ENCODE measurements at regions not wholly inside any gene's neighbourhood (a gene's known extent, or its start where the extent isn't known, plus 50 kb on each side); places are given as distances from the start of the nearest gene placed in this dataset.

DNA sequence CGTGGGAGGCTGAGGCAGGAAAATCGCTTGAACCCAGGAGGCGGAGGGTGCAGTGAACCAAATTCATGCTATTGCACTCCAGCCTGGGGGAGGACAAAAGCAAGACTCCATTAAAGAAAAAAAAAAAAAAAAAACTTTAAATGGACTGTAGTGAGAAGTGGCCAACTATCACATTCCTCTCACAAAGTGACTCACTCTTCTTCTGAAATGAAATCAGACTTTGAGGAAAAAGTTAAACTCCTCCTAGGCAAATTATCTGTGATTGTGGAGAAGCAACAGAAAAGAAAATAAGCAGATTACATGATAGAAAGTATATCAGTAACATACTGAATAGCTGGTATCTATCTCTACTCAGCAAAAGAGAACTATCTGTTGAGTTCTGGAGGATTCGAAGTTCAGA, 234.3 kb upstream of the PHF14 start:
- TF ChIP-seq MYC (IDR thresholded peaks at IDR 0.05; ENCODE audit: low read depth, low read length) (no peak), POLR2A (IDR thresholded peaks at IDR 0.05; ENCODE audit: extremely low read depth, insufficient read length) (no peak)
- TF ChIP-seq, protein P1, sequence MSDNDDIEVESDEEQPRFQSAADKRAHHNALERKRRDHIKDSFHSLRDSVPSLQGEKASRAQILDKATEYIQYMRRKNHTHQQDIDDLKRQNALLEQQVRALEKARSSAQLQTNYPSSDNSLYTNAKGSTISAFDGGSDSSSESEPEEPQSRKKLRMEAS (IDR thresholded peaks at IDR 0.05; ENCODE audit: low read depth, low read length): no peak
- TF ChIP-seq, protein P2, sequence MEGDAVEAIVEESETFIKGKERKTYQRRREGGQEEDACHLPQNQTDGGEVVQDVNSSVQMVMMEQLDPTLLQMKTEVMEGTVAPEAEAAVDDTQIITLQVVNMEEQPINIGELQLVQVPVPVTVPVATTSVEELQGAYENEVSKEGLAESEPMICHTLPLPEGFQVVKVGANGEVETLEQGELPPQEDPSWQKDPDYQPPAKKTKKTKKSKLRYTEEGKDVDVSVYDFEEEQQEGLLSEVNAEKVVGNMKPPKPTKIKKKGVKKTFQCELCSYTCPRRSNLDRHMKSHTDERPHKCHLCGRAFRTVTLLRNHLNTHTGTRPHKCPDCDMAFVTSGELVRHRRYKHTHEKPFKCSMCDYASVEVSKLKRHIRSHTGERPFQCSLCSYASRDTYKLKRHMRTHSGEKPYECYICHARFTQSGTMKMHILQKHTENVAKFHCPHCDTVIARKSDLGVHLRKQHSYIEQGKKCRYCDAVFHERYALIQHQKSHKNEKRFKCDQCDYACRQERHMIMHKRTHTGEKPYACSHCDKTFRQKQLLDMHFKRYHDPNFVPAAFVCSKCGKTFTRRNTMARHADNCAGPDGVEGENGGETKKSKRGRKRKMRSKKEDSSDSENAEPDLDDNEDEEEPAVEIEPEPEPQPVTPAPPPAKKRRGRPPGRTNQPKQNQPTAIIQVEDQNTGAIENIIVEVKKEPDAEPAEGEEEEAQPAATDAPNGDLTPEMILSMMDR (IDR thresholded peaks at IDR 0.05; ENCODE audit: low read depth, low read length): no peak
- H3K4me3 ChIP-seq (ENCODE audit: low read depth, low read length): no peak overlapping the region
- DNase-seq (ENCODE audit: low read depth): no peak

DNA sequence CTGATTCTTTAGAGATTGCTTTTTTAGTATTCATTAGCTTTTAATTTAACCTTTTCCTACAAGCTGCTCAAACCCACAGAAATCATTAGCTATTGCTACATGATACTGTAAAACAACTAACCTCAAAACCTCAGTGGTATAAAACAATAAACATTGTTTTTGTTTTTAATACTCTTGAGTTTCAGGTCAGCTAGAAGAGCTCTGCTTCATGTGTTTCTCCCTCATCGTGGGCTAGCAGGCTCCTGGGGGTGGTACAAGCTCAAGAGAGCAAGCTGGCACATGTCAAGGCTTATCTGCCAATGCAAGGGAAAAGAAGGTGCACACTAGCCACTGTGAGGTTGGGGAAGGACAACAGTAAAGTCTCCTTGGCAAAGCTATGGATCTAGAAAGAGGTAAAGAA, 232.9 kb upstream of the PHF14 start:
- H3K4me3 ChIP-seq (ENCODE audit: low read depth, low read length): no peak overlapping the region
- TF ChIP-seq POLR2A (IDR thresholded peaks at IDR 0.05; ENCODE audit: extremely low read depth, insufficient read length): no peak
- TF ChIP-seq, protein P2 (IDR thresholded peaks at IDR 0.05; ENCODE audit: low read depth, low read length): no peak
- no peak for TF ChIP-seq MYC (IDR thresholded peaks at IDR 0.05; ENCODE audit: low read depth, low read length)
- TF ChIP-seq, protein P1 (IDR thresholded peaks at IDR 0.05; ENCODE audit: low read depth, low read length): no peak
- no peak for DNase-seq (ENCODE audit: low read depth)

DNA sequence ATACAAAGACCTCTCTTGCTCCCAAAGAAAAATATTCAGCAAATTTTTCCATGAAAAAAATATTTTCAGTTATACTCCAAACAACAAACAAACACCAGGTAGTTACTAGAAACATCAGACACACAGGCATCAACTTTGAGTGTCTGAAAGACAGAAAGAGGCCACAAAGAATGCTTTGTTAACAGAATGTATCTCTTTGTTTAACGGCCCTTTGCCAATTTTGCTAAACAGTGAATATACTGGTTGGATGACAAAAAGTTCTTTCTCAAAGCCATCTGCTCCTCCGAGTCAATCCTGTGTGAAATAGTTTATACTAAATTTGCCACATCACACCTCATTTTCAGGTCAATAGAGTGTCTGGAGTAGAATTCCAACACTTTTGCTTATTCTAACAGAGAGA, 216.7 kb upstream of the PHF14 start:
- no peak overlapping the region for H3K4me3 ChIP-seq (ENCODE audit: low read depth, low read length)
- no peak for DNase-seq (ENCODE audit: low read depth)
- no peak for TF ChIP-seq MYC (IDR thresholded peaks at IDR 0.05; ENCODE audit: low read depth, low read length)
- TF ChIP-seq POLR2A (IDR thresholded peaks at IDR 0.05; ENCODE audit: extremely low read depth, insufficient read length): no peak
- TF ChIP-seq, protein P2 (IDR thresholded peaks at IDR 0.05; ENCODE audit: low read depth, low read length): no peak
- TF ChIP-seq, protein P1 (IDR thresholded peaks at IDR 0.05; ENCODE audit: low read depth, low read length): no peak

DNA sequence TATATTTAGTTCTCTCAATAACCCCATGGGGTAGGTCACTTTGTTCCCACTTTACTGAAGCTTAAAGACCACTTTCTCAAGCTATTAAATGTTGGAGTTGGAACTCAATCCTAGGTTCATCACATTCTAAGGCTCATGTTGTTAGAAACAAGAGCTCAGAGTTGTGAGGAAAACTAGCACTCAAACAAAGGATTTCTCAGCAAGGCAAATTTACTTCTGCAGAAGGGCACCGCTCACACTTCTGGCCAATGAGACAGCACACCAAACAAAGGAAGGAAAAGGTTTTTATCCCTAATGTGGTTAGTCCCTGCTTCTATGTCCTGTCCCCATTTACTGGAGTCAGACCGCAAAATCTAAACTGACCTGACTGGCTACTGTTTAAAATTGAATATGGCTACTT, 214.6 kb upstream of the PHF14 start:
- DNase-seq (ENCODE audit: low read depth): no peak
- H3K4me3 ChIP-seq (ENCODE audit: low read depth, low read length): no peak overlapping the region
- TF ChIP-seq, protein P1 (IDR thresholded peaks at IDR 0.05; ENCODE audit: low read depth, low read length): no peak
- TF ChIP-seq, protein P2 (IDR thresholded peaks at IDR 0.05; ENCODE audit: low read depth, low read length): no peak
- TF ChIP-seq POLR2A (IDR thresholded peaks at IDR 0.05; ENCODE audit: extremely low read depth, insufficient read length) (no peak), MYC (IDR thresholded peaks at IDR 0.05; ENCODE audit: low read depth, low read length) (no peak)

DNA sequence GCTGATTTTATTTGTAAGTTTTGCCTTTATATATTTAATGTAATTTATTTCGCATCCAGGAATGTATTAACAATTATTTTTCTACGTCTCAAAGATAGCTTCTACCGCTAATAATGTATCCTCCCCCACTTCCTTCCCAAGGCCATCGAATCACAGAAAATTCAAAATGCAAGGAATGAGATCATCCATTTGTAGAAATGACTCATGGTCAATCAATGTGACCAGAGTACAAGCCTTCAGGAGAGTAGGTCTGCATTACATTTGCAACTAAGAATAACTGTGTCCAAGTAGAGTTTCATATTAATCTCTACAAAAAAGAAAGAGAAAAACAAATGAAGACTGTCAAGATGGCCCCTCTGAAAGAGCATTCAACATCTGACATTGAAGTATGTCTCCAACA, 205.9 kb upstream of the PHF14 start:
- DNase-seq (ENCODE audit: low read depth): no peak

More for the DNA sequence above, 205.9 kb upstream of the PHF14 start:
- TF ChIP-seq MYC (IDR thresholded peaks at IDR 0.05; ENCODE audit: low read depth, low read length) (no peak), POLR2A (IDR thresholded peaks at IDR 0.05; ENCODE audit: extremely low read depth, insufficient read length) (no peak)
- TF ChIP-seq, protein P2 (IDR thresholded peaks at IDR 0.05; ENCODE audit: low read depth, low read length): no peak
- TF ChIP-seq, protein P1 (IDR thresholded peaks at IDR 0.05; ENCODE audit: low read depth, low read length): no peak
- no peak overlapping the region for H3K4me3 ChIP-seq (ENCODE audit: low read depth, low read length)

Data from NB4 (cell line).